CD1c-positive myeloid dendritic cell (primary cell): ENCODE measurements at regions not wholly inside any gene's neighbourhood (a gene's known extent, or its start where the extent isn't known, plus 50 kb on each side); places are given as distances from the start of the nearest gene placed in this dataset.

ENCODE experiments used
- DNase-seq: peaks from one replicate; pipeline ENCODE4 v3.0.0-alpha.2; 2016; ENCODE audit errors: extremely low spot score

- no peak for DNase-seq
Measured at GRCh38 chr14:58813745-58814144, 176.0 kb downstream of the DACT1 start.

- DNase-seq, result no peak
Measured at GRCh38 chr14:58814466-58814865, 176.7 kb downstream of the DACT1 start.

GRCh38 chr14:58815161-58815701 lies 177.5 kb downstream of the DACT1 start:
- no peak for DNase-seq

GRCh38 chr14:58815794-58816193 lies 178.0 kb downstream of the DACT1 start:
- no peak for DNase-seq

GRCh38 chr14:58816416-58817115 lies 178.8 kb downstream of the DACT1 start:
- no peak for DNase-seq

GRCh38 chr14:58817846-58818245 lies 180.1 kb downstream of the DACT1 start:
- DNase-seq, result no peak

- DNase-seq, result no peak
Measured at GRCh38 chr14:58820032-58820431, 182.3 kb downstream of the DACT1 start.

GRCh38 chr14:58821421-58821820 lies 183.7 kb downstream of the DACT1 start:
- no peak for DNase-seq

- no peak for DNase-seq
Measured at GRCh38 chr14:58822856-58823255, 185.1 kb downstream of the DACT1 start.

- DNase-seq, result no peak
Measured at GRCh38 chr14:58823312-58823711, 185.6 kb downstream of the DACT1 start.

- no peak for DNase-seq
Measured at GRCh38 chr14:58824106-58824505, 186.3 kb downstream of the DACT1 start.

- no peak for DNase-seq
Measured at GRCh38 chr14:58824796-58825195, 187.0 kb downstream of the DACT1 start.

GRCh38 chr14:58825606-58826005 lies 187.8 kb downstream of the DACT1 start:
- no peak for DNase-seq

GRCh38 chr14:58826845-58827686 lies 189.3 kb downstream of the DACT1 start:
- DNase-seq, result no peak

GRCh38 chr14:58828298-58828697 lies 190.5 kb downstream of the DACT1 start:
- DNase-seq, result no peak

- no peak for DNase-seq
Measured at GRCh38 chr14:58829594-58829993, 191.8 kb downstream of the DACT1 start.

GRCh38 chr14:58830121-58830520 lies 192.4 kb downstream of the DACT1 start:
- DNase-seq, result no peak

- no peak for DNase-seq
Measured at GRCh38 chr14:58832095-58832521, 194.3 kb downstream of the DACT1 start.

- DNase-seq, result no peak
Measured at GRCh38 chr14:58833634-58834378, 196.0 kb downstream of the DACT1 start.

GRCh38 chr14:58836303-58836974 lies 198.7 kb downstream of the DACT1 start:
- no peak for DNase-seq

- DNase-seq, result no peak
Measured at GRCh38 chr14:58839233-58839632, 201.5 kb downstream of the DACT1 start.

GRCh38 chr14:58844544-58844943 lies 206.8 kb downstream of the DACT1 start:
- no peak for DNase-seq
